ENCODE measurements at regions not wholly inside any gene's neighbourhood (a gene's known extent, or its start where the extent isn't known, plus 50 kb on each side); places are given as distances from the start of the nearest gene placed in this dataset.

DNA sequence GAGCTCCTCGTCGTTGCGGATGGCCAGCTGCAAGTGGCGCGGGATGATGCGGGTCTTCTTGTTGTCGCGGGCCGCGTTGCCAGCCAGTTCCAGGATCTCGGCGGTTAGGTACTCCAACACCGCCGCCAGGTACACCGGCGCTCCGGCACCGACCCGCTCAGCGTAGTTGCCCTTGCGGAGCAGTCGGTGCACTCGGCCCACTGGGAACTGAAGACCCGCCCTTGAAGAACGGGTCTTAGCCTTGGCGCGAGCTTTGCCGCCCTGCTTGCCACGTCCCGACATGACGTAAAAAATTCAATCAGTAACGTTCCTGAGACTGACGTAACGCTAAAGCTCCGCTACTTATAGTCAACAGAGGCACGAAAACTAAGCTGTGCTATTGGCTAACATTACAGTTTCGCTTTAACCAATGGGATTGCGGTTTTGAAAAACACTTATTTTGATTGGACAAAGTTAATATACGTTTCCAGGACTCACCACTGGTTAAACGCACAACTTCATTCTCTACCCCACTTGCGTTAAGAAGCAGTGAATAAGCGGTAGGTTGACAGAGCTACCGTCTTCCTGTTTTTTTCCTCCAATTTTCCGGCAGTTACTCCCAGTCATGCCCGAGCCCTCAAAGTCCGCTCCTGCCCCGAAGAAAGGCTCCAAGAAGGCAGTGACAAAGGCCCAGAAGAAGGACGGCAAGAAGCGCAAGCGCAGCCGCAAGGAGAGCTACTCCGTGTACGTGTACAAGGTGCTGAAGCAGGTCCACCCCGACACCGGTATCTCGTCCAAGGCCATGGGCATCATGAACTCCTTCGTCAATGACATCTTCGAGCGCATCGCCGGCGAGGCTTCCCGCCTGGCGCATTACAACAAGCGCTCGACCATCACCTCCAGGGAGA is 73.9 kb downstream of the OR2B2 start (continued):
- TF ChIP-seq, protein P1, sequence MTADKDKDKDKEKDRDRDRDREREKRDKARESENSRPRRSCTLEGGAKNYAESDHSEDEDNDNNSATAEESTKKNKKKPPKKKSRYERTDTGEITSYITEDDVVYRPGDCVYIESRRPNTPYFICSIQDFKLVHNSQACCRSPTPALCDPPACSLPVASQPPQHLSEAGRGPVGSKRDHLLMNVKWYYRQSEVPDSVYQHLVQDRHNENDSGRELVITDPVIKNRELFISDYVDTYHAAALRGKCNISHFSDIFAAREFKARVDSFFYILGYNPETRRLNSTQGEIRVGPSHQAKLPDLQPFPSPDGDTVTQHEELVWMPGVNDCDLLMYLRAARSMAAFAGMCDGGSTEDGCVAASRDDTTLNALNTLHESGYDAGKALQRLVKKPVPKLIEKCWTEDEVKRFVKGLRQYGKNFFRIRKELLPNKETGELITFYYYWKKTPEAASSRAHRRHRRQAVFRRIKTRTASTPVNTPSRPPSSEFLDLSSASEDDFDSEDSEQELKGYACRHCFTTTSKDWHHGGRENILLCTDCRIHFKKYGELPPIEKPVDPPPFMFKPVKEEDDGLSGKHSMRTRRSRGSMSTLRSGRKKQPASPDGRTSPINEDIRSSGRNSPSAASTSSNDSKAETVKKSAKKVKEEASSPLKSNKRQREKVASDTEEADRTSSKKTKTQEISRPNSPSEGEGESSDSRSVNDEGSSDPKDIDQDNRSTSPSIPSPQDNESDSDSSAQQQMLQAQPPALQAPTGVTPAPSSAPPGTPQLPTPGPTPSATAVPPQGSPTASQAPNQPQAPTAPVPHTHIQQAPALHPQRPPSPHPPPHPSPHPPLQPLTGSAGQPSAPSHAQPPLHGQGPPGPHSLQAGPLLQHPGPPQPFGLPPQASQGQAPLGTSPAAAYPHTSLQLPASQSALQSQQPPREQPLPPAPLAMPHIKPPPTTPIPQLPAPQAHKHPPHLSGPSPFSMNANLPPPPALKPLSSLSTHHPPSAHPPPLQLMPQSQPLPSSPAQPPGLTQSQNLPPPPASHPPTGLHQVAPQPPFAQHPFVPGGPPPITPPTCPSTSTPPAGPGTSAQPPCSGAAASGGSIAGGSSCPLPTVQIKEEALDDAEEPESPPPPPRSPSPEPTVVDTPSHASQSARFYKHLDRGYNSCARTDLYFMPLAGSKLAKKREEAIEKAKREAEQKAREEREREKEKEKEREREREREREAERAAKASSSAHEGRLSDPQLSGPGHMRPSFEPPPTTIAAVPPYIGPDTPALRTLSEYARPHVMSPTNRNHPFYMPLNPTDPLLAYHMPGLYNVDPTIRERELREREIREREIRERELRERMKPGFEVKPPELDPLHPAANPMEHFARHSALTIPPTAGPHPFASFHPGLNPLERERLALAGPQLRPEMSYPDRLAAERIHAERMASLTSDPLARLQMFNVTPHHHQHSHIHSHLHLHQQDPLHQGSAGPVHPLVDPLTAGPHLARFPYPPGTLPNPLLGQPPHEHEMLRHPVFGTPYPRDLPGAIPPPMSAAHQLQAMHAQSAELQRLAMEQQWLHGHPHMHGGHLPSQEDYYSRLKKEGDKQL (CRISPR knock-in tag; IDR thresholded peaks at IDR 0.05; ENCODE audit: low read depth) = no peak
- TF ChIP-seq PHF8 (CRISPR knock-in tag; IDR thresholded peaks at IDR 0.05) (peak; percentile 88), TEAD2 (CRISPR knock-in tag; IDR thresholded peaks at IDR 0.05) (no peak), TMF1 (CRISPR knock-in tag; IDR thresholded peaks at IDR 0.05; ENCODE audit: low read depth) (no peak; the same call in 1 of the 2 replicates), REPIN1 (CRISPR knock-in tag; IDR thresholded peaks at IDR 0.05; ENCODE audit: borderline replicate concordance, low read depth) (no peak; the same call in 1 of the 2 replicates), ZNF879 (CRISPR knock-in tag; IDR thresholded peaks at IDR 0.05) (peak; percentile 41; the same call in 1 of the 2 replicates), EZH2 (conservative IDR thresholded peaks at IDR 0.05; ENCODE audit: low read depth, low read length) (no peak), ATAD3A (CRISPR knock-in tag; IDR thresholded peaks at IDR 0.05) (no peak)
- TF ChIP-seq, protein P2, sequence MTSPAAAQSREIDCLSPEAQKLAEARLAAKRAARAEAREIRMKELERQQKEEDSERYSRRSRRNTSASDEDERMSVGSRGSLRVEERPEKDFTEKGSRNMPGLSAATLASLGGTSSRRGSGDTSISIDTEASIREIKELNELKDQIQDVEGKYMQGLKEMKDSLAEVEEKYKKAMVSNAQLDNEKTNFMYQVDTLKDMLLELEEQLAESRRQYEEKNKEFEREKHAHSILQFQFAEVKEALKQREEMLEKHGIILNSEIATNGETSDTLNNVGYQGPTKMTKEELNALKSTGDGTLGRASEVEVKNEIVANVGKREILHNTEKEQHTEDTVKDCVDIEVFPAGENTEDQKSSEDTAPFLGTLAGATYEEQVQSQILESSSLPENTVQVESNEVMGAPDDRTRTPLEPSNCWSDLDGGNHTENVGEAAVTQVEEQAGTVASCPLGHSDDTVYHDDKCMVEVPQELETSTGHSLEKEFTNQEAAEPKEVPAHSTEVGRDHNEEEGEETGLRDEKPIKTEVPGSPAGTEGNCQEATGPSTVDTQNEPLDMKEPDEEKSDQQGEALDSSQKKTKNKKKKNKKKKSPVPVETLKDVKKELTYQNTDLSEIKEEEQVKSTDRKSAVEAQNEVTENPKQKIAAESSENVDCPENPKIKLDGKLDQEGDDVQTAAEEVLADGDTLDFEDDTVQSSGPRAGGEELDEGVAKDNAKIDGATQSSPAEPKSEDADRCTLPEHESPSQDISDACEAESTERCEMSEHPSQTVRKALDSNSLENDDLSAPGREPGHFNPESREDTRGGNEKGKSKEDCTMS (CRISPR knock-in tag; conservative IDR thresholded peaks at IDR 0.05) = no peak
- TF ChIP-seq, protein P3, sequence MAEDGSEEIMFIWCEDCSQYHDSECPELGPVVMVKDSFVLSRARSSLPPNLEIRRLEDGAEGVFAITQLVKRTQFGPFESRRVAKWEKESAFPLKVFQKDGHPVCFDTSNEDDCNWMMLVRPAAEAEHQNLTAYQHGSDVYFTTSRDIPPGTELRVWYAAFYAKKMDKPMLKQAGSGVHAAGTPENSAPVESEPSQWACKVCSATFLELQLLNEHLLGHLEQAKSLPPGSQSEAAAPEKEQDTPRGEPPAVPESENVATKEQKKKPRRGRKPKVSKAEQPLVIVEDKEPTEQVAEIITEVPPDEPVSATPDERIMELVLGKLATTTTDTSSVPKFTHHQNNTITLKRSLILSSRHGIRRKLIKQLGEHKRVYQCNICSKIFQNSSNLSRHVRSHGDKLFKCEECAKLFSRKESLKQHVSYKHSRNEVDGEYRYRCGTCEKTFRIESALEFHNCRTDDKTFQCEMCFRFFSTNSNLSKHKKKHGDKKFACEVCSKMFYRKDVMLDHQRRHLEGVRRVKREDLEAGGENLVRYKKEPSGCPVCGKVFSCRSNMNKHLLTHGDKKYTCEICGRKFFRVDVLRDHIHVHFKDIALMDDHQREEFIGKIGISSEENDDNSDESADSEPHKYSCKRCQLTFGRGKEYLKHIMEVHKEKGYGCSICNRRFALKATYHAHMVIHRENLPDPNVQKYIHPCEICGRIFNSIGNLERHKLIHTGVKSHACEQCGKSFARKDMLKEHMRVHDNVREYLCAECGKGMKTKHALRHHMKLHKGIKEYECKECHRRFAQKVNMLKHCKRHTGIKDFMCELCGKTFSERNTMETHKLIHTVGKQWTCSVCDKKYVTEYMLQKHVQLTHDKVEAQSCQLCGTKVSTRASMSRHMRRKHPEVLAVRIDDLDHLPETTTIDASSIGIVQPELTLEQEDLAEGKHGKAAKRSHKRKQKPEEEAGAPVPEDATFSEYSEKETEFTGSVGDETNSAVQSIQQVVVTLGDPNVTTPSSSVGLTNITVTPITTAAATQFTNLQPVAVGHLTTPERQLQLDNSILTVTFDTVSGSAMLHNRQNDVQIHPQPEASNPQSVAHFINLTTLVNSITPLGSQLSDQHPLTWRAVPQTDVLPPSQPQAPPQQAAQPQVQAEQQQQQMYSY (CRISPR knock-in tag; IDR thresholded peaks at IDR 0.05) = peak; percentile 54
- TF ChIP-seq, protein P4, sequence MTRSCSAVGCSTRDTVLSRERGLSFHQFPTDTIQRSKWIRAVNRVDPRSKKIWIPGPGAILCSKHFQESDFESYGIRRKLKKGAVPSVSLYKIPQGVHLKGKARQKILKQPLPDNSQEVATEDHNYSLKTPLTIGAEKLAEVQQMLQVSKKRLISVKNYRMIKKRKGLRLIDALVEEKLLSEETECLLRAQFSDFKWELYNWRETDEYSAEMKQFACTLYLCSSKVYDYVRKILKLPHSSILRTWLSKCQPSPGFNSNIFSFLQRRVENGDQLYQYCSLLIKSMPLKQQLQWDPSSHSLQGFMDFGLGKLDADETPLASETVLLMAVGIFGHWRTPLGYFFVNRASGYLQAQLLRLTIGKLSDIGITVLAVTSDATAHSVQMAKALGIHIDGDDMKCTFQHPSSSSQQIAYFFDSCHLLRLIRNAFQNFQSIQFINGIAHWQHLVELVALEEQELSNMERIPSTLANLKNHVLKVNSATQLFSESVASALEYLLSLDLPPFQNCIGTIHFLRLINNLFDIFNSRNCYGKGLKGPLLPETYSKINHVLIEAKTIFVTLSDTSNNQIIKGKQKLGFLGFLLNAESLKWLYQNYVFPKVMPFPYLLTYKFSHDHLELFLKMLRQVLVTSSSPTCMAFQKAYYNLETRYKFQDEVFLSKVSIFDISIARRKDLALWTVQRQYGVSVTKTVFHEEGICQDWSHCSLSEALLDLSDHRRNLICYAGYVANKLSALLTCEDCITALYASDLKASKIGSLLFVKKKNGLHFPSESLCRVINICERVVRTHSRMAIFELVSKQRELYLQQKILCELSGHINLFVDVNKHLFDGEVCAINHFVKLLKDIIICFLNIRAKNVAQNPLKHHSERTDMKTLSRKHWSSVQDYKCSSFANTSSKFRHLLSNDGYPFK (CRISPR knock-in tag; IDR thresholded peaks at IDR 0.05; ENCODE audit: borderline replicate concordance) = peak; percentile 42; the same call in 1 of the 2 replicates
- TF ChIP-seq, protein P5, sequence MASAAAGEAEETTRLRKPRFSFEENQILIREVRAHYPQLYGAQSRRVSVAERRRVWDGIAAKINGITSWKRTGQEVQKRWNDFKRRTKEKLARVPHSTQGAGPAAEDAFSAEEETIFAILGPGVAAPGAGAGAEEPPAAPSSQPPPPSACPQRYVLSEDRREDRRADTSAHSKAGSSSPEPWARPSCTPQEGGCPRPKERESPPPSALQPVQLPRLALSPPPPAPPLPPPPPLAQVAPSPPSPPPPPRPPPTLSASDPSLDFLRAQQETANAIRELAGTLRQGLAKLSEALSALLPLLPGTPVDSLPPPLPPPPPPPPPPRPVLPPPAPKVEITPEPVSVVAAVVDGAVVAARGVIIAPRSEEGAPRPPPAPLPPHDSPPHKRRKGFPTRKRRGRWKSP (CRISPR knock-in tag; IDR thresholded peaks at IDR 0.05) = peak; percentile 94

Measured in HepG2 (cell line).